HepG2 (cell line): ENCODE measurements at regions not wholly inside any gene's neighbourhood (a gene's known extent, or its start where the extent isn't known, plus 50 kb on each side); places are given as distances from the start of the nearest gene placed in this dataset.

Experiments used
- ATAC-seq: fragments of 200-7000 bp; cut with Tn5 transposase; 3 replicates; pipeline ENCODE4 v1.9.1; 2020; ENCODE audit warnings: mild to moderate bottlenecking, moderate library complexity
- BruUV-seq: library from RNA; stranded (reverse); fragments of 400-500 nt; replicated peaks from 2 replicates; lab custom pipeline; 2021; lab: Mats Ljungman, UMichigan
- CTCF ChIA-PET: fragments of 300-600 bp; formaldehyde crosslinking; extraction: SDS; loops from one replicate; lab custom pipeline; 2021; ENCODE audit warnings: low total read pairs, inconsistent platforms, low intra/inter-chr PET ratio; lab: Yijun Ruan, JAX
- POLR2A ChIA-PET: fragments of 350-600 bp; sonication (Branson Sonifier 250); formaldehyde crosslinking; loops from one replicate; lab custom pipeline; 2020; ENCODE audit warnings: antibody characterized with exemption, inconsistent platforms; lab: Yijun Ruan, JAX
- DNase-seq: peaks from one replicate; pipeline ENCODE4 v3.0.0-alpha.2; 2015; ENCODE audit warnings: low spot score
- FAIRE-seq: peaks from 3 replicates; lab custom pipeline; 2011; peaks lifted over from hg19 to GRCh38; lab: Jason Lieb, UNC
- H2AFZ ChIP-seq: one replicate; pipeline ENCODE4 v1.6.1; 2011; ENCODE audit warnings: low read length, inconsistent platforms
- H3K27ac ChIP-seq: fragments of 300-600 bp; 3 replicates; pipeline ENCODE4 v1.8.0; 2011; ENCODE audit warnings: mixed run types, mild to moderate bottlenecking, mixed read lengths, low read length, inconsistent platforms; ENCODE audit not compliant: insufficient read depth; ENCODE audit errors: extremely low read length
- H3K27me3 ChIP-seq, 2 experiments: fragments of 200-600 bp in 1 of 2; 2 replicates in 1 of 2; 3 replicates in 1 of 2; pipeline versions ENCODE4 v1.6.0 to v1.8.0; 2011; ENCODE audit warnings: low read length in 2 of 2, mild to moderate bottlenecking in 2 of 2, moderate library complexity in 2 of 2, inconsistent platforms in 1 of 2; ENCODE audit not compliant: insufficient read depth in 2 of 2, control insufficient read depth in 1 of 2
- H3K36me3 ChIP-seq, 2 experiments: fragments of 200-600 bp in 1 of 2; replicated peaks in 1 of 2; 2 replicates in 1 of 2; 3 replicates in 1 of 2; pipeline versions ENCODE4 v1.5.1 to v1.8.0; 2011; ENCODE audit warnings: low read length in 2 of 2, inconsistent platforms in 1 of 2; ENCODE audit not compliant: insufficient read depth in 2 of 2, control insufficient read depth in 1 of 2
- H3K4me1 ChIP-seq: 2 replicates; pipeline ENCODE4 v1.5.1; 2012; ENCODE audit warnings: low read length, inconsistent platforms; ENCODE audit not compliant: insufficient read depth
- H3K4me2 ChIP-seq: 2 replicates; pipeline ENCODE4 v1.6.0; 2011; ENCODE audit warnings: low read depth, low read length, inconsistent platforms
- H3K4me3 ChIP-seq, 3 experiments: fragments of 200-600 bp in 1 of 3; sonication (generic), shearing (Covaris generic) in 1 of 3; replicated peaks in 1 of 3; 2 replicates each; pipeline ENCODE4 v1.5.1; 2011 to 2016; ENCODE audit warnings: low read length in 3 of 3, inconsistent platforms in 2 of 3, low read depth in 2 of 3, mild to moderate bottlenecking in 2 of 3, control low read depth in 1 of 3, mixed read lengths in 1 of 3; ENCODE audit not compliant: insufficient read depth in 1 of 3
- H3K79me2 ChIP-seq: one replicate; pipeline ENCODE4 v1.6.1; 2011; ENCODE audit warnings: low read length, inconsistent platforms; ENCODE audit not compliant: insufficient read depth
- H3K9ac ChIP-seq: 2 replicates; pipeline ENCODE4 v1.6.0; 2011; ENCODE audit warnings: mild to moderate bottlenecking, low read depth, low read length, inconsistent platforms; ENCODE audit not compliant: insufficient read depth
- H3K9me3 ChIP-seq: 2 replicates; pipeline ENCODE4 v1.5.1; 2012; ENCODE audit warnings: mild to moderate bottlenecking, low read length
- H4K20me1 ChIP-seq: 2 replicates; pipeline ENCODE4 v1.6.0; 2011; ENCODE audit warnings: inconsistent platforms, mild to moderate bottlenecking, low read length, moderate library complexity; ENCODE audit not compliant: insufficient read depth
- GATAD1 ChIP-seq: IDR thresholded peaks from 2 replicates; pipeline ENCODE4 v1.6.1; 2016; ENCODE audit warnings: missing genetic modification reagents, missing compliant biosample characterization
- MAFK ChIP-seq, 2 experiments: IDR thresholded peaks in 1 of 2; conservative IDR thresholded peaks in 1 of 2; 2 replicates each; pipeline ENCODE4 v1.6.1; 2011; ENCODE audit warnings: improper control_type of control experiment in 2 of 2, low read length in 2 of 2
- MYC ChIP-seq: sonication (generic); formaldehyde crosslinking; IDR thresholded peaks from 2 replicates; pipeline ENCODE4 v1.9.0; 2021; ENCODE audit warnings: missing genetic modification reagents, borderline replicate concordance
- PAX8 ChIP-seq: sonication (generic); formaldehyde crosslinking; IDR thresholded peaks from 2 replicates; pipeline ENCODE4 v1.8.0; 2022; ENCODE audit warnings: mild to moderate bottlenecking, missing genetic modification reagents, borderline replicate concordance
- SP2 ChIP-seq: sonication (generic); formaldehyde crosslinking; IDR thresholded peaks from 2 replicates; pipeline ENCODE4 v1.5.1; 2020; ENCODE audit warnings: mild to moderate bottlenecking, missing genetic modification reagents
- SRY ChIP-seq: sonication (generic); formaldehyde crosslinking; IDR thresholded peaks from 2 replicates; pipeline ENCODE4 v1.8.0; 2022; ENCODE audit warnings: mild to moderate bottlenecking, missing genetic modification reagents
- STAT5B ChIP-seq: sonication (generic); formaldehyde crosslinking; IDR thresholded peaks from 2 replicates; pipeline ENCODE4 v1.4.0; 2020; ENCODE audit warnings: missing genetic modification reagents
- ZBTB4 ChIP-seq: sonication (generic); formaldehyde crosslinking; IDR thresholded peaks from 2 replicates; pipeline ENCODE4 v1.4.0; 2020; ENCODE audit warnings: missing genetic modification reagents, mild to moderate bottlenecking, borderline replicate concordance
- ZBTB42 ChIP-seq: sonication (generic); formaldehyde crosslinking; IDR thresholded peaks from 2 replicates; pipeline ENCODE4 v1.5.0; 2020; ENCODE audit warnings: mild to moderate bottlenecking, missing genetic modification reagents
- ZNF430 ChIP-seq: sonication (generic); formaldehyde crosslinking; IDR thresholded peaks from 2 replicates; pipeline ENCODE4 v1.9.0; 2021; ENCODE audit warnings: mild to moderate bottlenecking, missing genetic modification reagents
- ZNF570 ChIP-seq: sonication (generic); formaldehyde crosslinking; IDR thresholded peaks from 2 replicates; pipeline ENCODE4 v1.4.0; 2020; ENCODE audit warnings: mild to moderate bottlenecking, missing genetic modification reagents, borderline replicate concordance
- ZNF788 ChIP-seq: sonication (generic); formaldehyde crosslinking; IDR thresholded peaks from 2 replicates; pipeline ENCODE4 v1.5.0; 2020; ENCODE audit warnings: mild to moderate bottlenecking, missing genetic modification reagents, borderline replicate concordance
- ZSCAN9 ChIP-seq: IDR thresholded peaks from 2 replicates; pipeline ENCODE4 v1.6.1; 2016; ENCODE audit warnings: borderline replicate concordance
- ZZZ3 ChIP-seq: sonication (generic); formaldehyde crosslinking; IDR thresholded peaks from 2 replicates; pipeline ENCODE4 v1.4.0; 2020; ENCODE audit warnings: missing genetic modification reagents, mild to moderate bottlenecking, borderline replicate concordance
- WGBS: methylation state at CpG from one replicate; pipeline ENCODE4 v1.1.6; 2017; ENCODE audit warnings: low lambda C conversion rate; 5-methylcytosine and 5-hydroxymethylcytosine counted together
- in situ Hi-C: cut with HindIII; loops from 2 replicates; pipeline ENCODE4 v1.10.0; 2017; ENCODE audit warnings: low pct_unique_long_range_greater_than_20kb; ENCODE audit not compliant: extremely low pct_ligation_motif_present
- intact Hi-C: fragments of 100-400 bp; cut with micrococcal nuclease; formaldehyde crosslinking; loops from one replicate; pipeline ENCODE4 v1.10.0; 2022; ENCODE audit not compliant: unreplicated experiment
- TF ChIP-seq, protein P1 (sequence below): sonication (generic); formaldehyde crosslinking; IDR thresholded peaks from 2 replicates; pipeline ENCODE4 v1.4.0; 2020; ENCODE audit warnings: missing genetic modification reagents

DNA sequence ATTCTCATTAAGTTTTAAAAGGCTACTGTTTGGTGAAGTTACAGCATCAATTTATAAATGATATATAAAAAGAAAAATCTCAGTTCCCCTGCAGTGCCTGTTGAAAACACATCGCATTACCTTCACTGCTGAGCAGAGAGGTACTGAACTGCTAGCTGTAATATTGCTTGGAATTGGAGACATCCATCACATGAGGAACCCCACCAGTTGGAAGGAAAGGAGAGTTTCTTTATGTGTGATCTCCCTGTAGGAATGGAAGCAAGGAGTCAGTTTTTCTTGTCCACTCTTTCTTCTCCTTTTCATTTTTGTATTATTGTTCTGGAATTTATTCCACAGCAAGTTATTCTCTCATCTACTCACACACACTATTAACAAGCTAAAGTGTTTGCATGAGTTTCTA is 1586.0 kb upstream of the PRR20A start:
- Histone ChIP-seq H3K9me3 (peaks cover 53% of the 10 kb centered on the region), H3K9ac (no peak overlapping the region), H3K4me2 (no peak overlapping the region), H3K79me2 (no peaks in the 10 kb centered on the region), H3K4me1 (no peaks in the 10 kb centered on the region), H2AFZ (no peak overlapping the region), H4K20me1 (no peaks in the 10 kb centered on the region)
- intact Hi-C loops = no loop called here
- POLR2A ChIA-PET = no interaction called here
- no TSS peak for BruUV-seq
- FAIRE-seq = no peak
- TF ChIP-seq ZBTB42 (CRISPR knock-in tag) (no peak), MYC (CRISPR knock-in tag) (no peak)
- TF ChIP-seq, all 625 proteins: peak for 0
- Histone ChIP-seq H3K27me3 (no peaks in the 10 kb centered on the region), H3K4me3 (no peak overlapping the region), H3K27ac (no peak overlapping the region), H3K36me3 (no peaks in the 10 kb centered on the region)
- no peak for DNase-seq
- 29% methylated on average over 1 of the region's 1 CpG for WGBS
- no peak for ATAC-seq
- in situ Hi-C loops = no loop called here
- CTCF ChIA-PET = no interaction called here

DNA sequence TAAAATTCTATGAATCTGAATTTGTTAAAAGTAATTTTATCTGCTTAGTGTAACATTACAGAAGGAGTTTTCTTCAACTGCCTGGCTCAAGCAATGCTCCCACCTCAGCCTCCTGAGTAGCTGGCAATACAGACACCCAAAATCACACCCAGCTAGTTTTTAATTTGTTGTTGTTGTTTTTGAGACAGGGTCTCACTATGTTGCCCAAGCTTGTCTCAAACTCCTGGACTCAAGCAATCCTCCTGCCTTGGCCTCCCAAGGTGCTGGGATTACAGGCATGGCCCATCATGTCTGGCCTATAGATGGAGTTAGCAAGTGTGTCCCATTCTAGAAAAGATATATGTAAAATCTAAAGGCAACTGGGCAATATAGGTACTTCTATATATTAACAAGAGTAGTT is 1580.4 kb upstream of the PRR20A start:
- POLR2A ChIA-PET = no interaction called here
- no peak overlapping the region for H2AFZ ChIP-seq
- no peaks in the 10 kb centered on the region for H4K20me1 ChIP-seq
- no peak overlapping the region for H3K27ac ChIP-seq
- no TSS peak for BruUV-seq
- no peaks in the 10 kb centered on the region for H3K79me2 ChIP-seq
- H3K9me3 ChIP-seq = peaks cover 26% of the 10 kb centered on the region
- no peak for TF ChIP-seq STAT5B (CRISPR knock-in tag)
- TF ChIP-seq ZBTB4 (CRISPR knock-in tag) = no peak
- TF ChIP-seq ZZZ3 = no peak
- TF ChIP-seq MAFK (conservative IDR thresholded peaks at IDR 0.05 in 1 of 2, IDR thresholded peaks at IDR 0.05 in 1 of 2; ENCODE audit: low read length in 2 of 2) = no peak
- no peak for TF ChIP-seq SP2 (CRISPR knock-in tag)
- TF ChIP-seq SRY = no peak
- TF ChIP-seq ZNF430 (CRISPR knock-in tag) = no peak
- TF ChIP-seq ZNF788 (CRISPR knock-in tag) = no peak
- TF ChIP-seq ZSCAN9 (CRISPR knock-in tag) = no peak
- TF ChIP-seq GATAD1 (CRISPR knock-in tag) = no peak
- no peak for TF ChIP-seq ZNF570 (CRISPR knock-in tag)
- no peak for TF ChIP-seq PAX8 (CRISPR knock-in tag)
- TF ChIP-seq, protein P1, sequence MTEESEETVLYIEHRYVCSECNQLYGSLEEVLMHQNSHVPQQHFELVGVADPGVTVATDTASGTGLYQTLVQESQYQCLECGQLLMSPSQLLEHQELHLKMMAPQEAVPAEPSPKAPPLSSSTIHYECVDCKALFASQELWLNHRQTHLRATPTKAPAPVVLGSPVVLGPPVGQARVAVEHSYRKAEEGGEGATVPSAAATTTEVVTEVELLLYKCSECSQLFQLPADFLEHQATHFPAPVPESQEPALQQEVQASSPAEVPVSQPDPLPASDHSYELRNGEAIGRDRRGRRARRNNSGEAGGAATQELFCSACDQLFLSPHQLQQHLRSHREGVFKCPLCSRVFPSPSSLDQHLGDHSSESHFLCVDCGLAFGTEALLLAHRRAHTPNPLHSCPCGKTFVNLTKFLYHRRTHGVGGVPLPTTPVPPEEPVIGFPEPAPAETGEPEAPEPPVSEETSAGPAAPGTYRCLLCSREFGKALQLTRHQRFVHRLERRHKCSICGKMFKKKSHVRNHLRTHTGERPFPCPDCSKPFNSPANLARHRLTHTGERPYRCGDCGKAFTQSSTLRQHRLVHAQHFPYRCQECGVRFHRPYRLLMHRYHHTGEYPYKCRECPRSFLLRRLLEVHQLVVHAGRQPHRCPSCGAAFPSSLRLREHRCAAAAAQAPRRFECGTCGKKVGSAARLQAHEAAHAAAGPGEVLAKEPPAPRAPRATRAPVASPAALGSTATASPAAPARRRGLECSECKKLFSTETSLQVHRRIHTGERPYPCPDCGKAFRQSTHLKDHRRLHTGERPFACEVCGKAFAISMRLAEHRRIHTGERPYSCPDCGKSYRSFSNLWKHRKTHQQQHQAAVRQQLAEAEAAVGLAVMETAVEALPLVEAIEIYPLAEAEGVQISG (CRISPR knock-in tag) = no peak
- TF ChIP-seq, all 625 proteins: peak for 0
- no peak for FAIRE-seq
- CTCF ChIA-PET = no interaction called here
- Histone ChIP-seq H3K4me3 (no peak overlapping the region), H3K36me3 (no peaks in the 10 kb centered on the region), H3K4me1 (no peaks in the 10 kb centered on the region), H3K27me3 (no peaks in the 10 kb centered on the region), H3K9ac (no peak overlapping the region), H3K4me2 (no peak overlapping the region)
- in situ Hi-C loops (no loop called here), intact Hi-C loops (no loop called here)
- no peak for ATAC-seq
- no peak for DNase-seq
